Gastrocnemius medialis (tissue), 4 donors: ENCODE measurements at regions not wholly inside any gene's neighbourhood (a gene's known extent, or its start where the extent isn't known, plus 50 kb on each side); places are given as distances from the start of the nearest gene placed in this dataset.

ENCODE experiments used
- ATAC-seq, 2 donors: fragments of 150-250 bp; one replicate each; pipeline ENCODE4 v1.9.1; 2016
- DNase-seq, 2 donors: peaks; one replicate each; pipeline ENCODE4 v3.0.0-alpha.2; 2019
- H3K27ac ChIP-seq, 4 donors: fragments of 200-600 bp; sonication (generic); 1 replicate in 1 of 4; 2 replicates in 3 of 4; pipeline ENCODE4 v1.5.1; 2016 to 2018; ENCODE audit warnings: mild to moderate bottlenecking in 2 of 4, moderate library complexity in 1 of 4
- H3K27me3 ChIP-seq, 3 donors: fragments of 200-600 bp; sonication (generic) in 2 of 3; 1 replicate in 1 of 3; 2 replicates in 2 of 3; pipeline versions ENCODE4 v1.5.1 to v1.6.0; 2016 to 2019; ENCODE audit warnings: mild to moderate bottlenecking in 1 of 3, moderate library complexity in 1 of 3
- H3K36me3 ChIP-seq, 2 donors: fragments of 200-600 bp; sonication (generic) in 1 of 2; one replicate each; pipeline ENCODE4 v1.5.1; 2017 to 2018
- H3K4me1 ChIP-seq, 2 donors: fragments of 200-600 bp; sonication (generic) in 1 of 2; one replicate each; pipeline ENCODE4 v1.5.1; 2016 to 2017; ENCODE audit warnings: mild to moderate bottlenecking in 2 of 2
- H3K4me3 ChIP-seq, 4 donors: fragments of 200-600 bp; sonication (generic) in 3 of 4; 1 replicate in 1 of 4; 2 replicates in 3 of 4; pipeline ENCODE4 v1.5.1; 2016 to 2019; ENCODE audit warnings: mild to moderate bottlenecking in 2 of 4
- H3K9me3 ChIP-seq, 3 donors: fragments of 200-600 bp; sonication (generic) in 2 of 3; 1 replicate in 1 of 3; 2 replicates in 2 of 3; pipeline ENCODE4 v1.5.1; 2016 to 2019
- CTCF ChIP-seq, 5 experiments: fragments of 450-650 bp in 3 of 5; fragments of 200-600 bp in 2 of 5; sonication (generic) in 2 of 5; IDR thresholded peaks in 4 of 5; conservative IDR thresholded peaks in 1 of 5; 1 replicate in 4 of 5; 2 replicates in 1 of 5; pipeline ENCODE4 v1.5.1; 2016 to 2019; ENCODE audit warnings: antibody characterized with exemption in 5 of 5, mild to moderate bottlenecking in 3 of 5, moderate library complexity in 3 of 5
- POLR2A ChIP-seq, 2 donors: fragments of 450-650 bp; IDR thresholded peaks; one replicate each; pipeline ENCODE4 v1.6.1; 2017; ENCODE audit warnings: antibody characterized with exemption in 2 of 2, mild to moderate bottlenecking in 2 of 2, moderate library complexity in 2 of 2
- in situ Hi-C, 4 donors: fragments of 200-750 bp; cut with MboI; loops; one replicate each; pipeline versions ENCODE4 v1.15.0 to v1.8.0; 2017; ENCODE audit warnings: low sequenced_read_pairs in 4 of 4
- intact Hi-C: fragments of 100-400 bp; cut with DNase I; formaldehyde crosslinking; loops from one replicate; pipeline ENCODE4 v1.15.1; 2023; ENCODE audit warnings: low total_unique reads

- intact Hi-C loops (no loop called here), in situ Hi-C loops (no loop called here)
- H3K9me3 ChIP-seq = no peaks in the 10 kb centered on the region
- DNase-seq = no peak
- no peak overlapping the region for H3K4me3 ChIP-seq
- H3K4me1 ChIP-seq = no peaks in the 10 kb centered on the region
- no peaks in the 10 kb centered on the region for H3K36me3 ChIP-seq
- H3K27ac ChIP-seq = no peak overlapping the region
- no peaks in the 10 kb centered on the region for H3K27me3 ChIP-seq
- TF ChIP-seq CTCF (IDR thresholded peaks at IDR 0.05 in 4 of 5, conservative IDR thresholded peaks at IDR 0.05 in 1 of 5) (no peak), POLR2A (IDR thresholded peaks at IDR 0.05) (no peak)
- ATAC-seq = no peak
Measured at GRCh38 chr2:41445865-41446264, 602.0 kb upstream of the PKDCC start.

- Histone ChIP-seq H3K4me3 (no peak overlapping the region), H3K36me3 (no peaks in the 10 kb centered on the region), H3K27me3 (no peaks in the 10 kb centered on the region), H3K4me1 (no peaks in the 10 kb centered on the region), H3K9me3 (no peaks in the 10 kb centered on the region), H3K27ac (no peak overlapping the region)
- intact Hi-C loops = no loop called here
- ATAC-seq (no peak), DNase-seq (no peak)
- TF ChIP-seq CTCF (IDR thresholded peaks at IDR 0.05 in 4 of 5, conservative IDR thresholded peaks at IDR 0.05 in 1 of 5) (no peak), POLR2A (IDR thresholded peaks at IDR 0.05) (no peak)
- in situ Hi-C loops = no loop called here
Measured at GRCh38 chr2:41446266-41446665, 601.6 kb upstream of the PKDCC start.

GRCh38 chr2:41448221-41448620 is 599.6 kb upstream of the PKDCC start:
- intact Hi-C loops = no loop called here
- ATAC-seq (no peak), DNase-seq (no peak)
- in situ Hi-C loops = no loop called here
- H3K9me3 ChIP-seq = no peaks in the 10 kb centered on the region
- H3K27ac ChIP-seq = no peak overlapping the region
- H3K36me3 ChIP-seq = no peaks in the 10 kb centered on the region
- no peak overlapping the region for H3K4me3 ChIP-seq
- H3K27me3 ChIP-seq = no peaks in the 10 kb centered on the region
- no peak for TF ChIP-seq CTCF (IDR thresholded peaks at IDR 0.05 in 4 of 5, conservative IDR thresholded peaks at IDR 0.05 in 1 of 5)
- no peak for TF ChIP-seq POLR2A (IDR thresholded peaks at IDR 0.05)
- H3K4me1 ChIP-seq = no peaks in the 10 kb centered on the region

- Histone ChIP-seq H3K4me1 (no peaks in the 10 kb centered on the region), H3K27me3 (no peaks in the 10 kb centered on the region), H3K36me3 (no peaks in the 10 kb centered on the region), H3K9me3 (no peaks in the 10 kb centered on the region), H3K27ac (no peak overlapping the region), H3K4me3 (no peak overlapping the region)
- TF ChIP-seq CTCF (IDR thresholded peaks at IDR 0.05 in 4 of 5, conservative IDR thresholded peaks at IDR 0.05 in 1 of 5) (no peak), POLR2A (IDR thresholded peaks at IDR 0.05) (no peak)
- intact Hi-C loops (no loop called here), in situ Hi-C loops (no loop called here)
- ATAC-seq (no peak), DNase-seq (no peak)
Measured at GRCh38 chr2:41457026-41457425, 590.8 kb upstream of the PKDCC start.

- in situ Hi-C loops = no loop called here
- H3K4me1 ChIP-seq = no peaks in the 10 kb centered on the region
Measured at GRCh38 chr2:41460661-41461060, 587.2 kb upstream of the PKDCC start.

More at GRCh38 chr2:41460661-41461060, 587.2 kb upstream of the PKDCC start:
- H3K4me3 ChIP-seq = no peak overlapping the region
- DNase-seq (no peak), ATAC-seq (no peak)
- intact Hi-C loops = no loop called here
- TF ChIP-seq CTCF (IDR thresholded peaks at IDR 0.05 in 4 of 5, conservative IDR thresholded peaks at IDR 0.05 in 1 of 5) = no peak
- TF ChIP-seq POLR2A (IDR thresholded peaks at IDR 0.05) = no peak
- no peaks in the 10 kb centered on the region for H3K27me3 ChIP-seq
- H3K36me3 ChIP-seq = no peaks in the 10 kb centered on the region
- H3K27ac ChIP-seq = no peak overlapping the region
- H3K9me3 ChIP-seq = no peaks in the 10 kb centered on the region
